ENCODE measurements at regions not wholly inside any gene's neighbourhood (a gene's known extent, or its start where the extent isn't known, plus 50 kb on each side); places are given as distances from the start of the nearest gene placed in this dataset.

DNA sequence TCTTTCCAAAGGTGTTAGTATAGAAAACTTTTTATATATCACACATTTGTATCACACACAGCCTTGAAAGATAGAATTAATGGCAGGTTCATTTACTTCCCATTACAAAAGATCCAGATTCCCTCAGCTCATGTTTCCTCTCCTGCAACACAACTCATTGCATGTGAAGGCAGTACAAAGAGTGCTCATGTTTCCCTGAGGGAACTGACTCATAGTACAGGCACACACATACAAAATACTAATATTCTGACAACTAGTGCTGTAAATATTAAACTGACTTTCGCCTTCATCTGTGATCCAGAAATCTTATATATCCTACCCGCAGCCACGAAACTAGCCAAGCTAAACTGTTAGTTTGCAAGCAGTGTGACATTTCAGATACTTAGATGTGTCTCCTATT lies 819.8 kb upstream of the PCDH7 start:
- no peak overlapping the region for H3K27ac ChIP-seq (ENCODE audit: low read depth, low read length)
- no peaks in the 10 kb centered on the region for H3K36me3 ChIP-seq (ENCODE audit: insufficient read depth, low read length)
- no peak overlapping the region for H3K4me3 ChIP-seq (ENCODE audit: insufficient read depth, low read length)
- no peaks in the 10 kb centered on the region for H4K20me1 ChIP-seq (ENCODE audit: insufficient read depth, low read length)
- no peaks in the 10 kb centered on the region for H3K79me2 ChIP-seq (ENCODE audit: insufficient read depth, low read length)
- H3K4me1 ChIP-seq (ENCODE audit: insufficient read depth, low read length): no peaks in the 10 kb centered on the region
- no peak overlapping the region for H3K4me2 ChIP-seq (ENCODE audit: insufficient read depth, low read length)
- no peaks in the 10 kb centered on the region for H3K9me3 ChIP-seq (ENCODE audit: low read depth, low read length)
- TF ChIP-seq, protein P1, sequence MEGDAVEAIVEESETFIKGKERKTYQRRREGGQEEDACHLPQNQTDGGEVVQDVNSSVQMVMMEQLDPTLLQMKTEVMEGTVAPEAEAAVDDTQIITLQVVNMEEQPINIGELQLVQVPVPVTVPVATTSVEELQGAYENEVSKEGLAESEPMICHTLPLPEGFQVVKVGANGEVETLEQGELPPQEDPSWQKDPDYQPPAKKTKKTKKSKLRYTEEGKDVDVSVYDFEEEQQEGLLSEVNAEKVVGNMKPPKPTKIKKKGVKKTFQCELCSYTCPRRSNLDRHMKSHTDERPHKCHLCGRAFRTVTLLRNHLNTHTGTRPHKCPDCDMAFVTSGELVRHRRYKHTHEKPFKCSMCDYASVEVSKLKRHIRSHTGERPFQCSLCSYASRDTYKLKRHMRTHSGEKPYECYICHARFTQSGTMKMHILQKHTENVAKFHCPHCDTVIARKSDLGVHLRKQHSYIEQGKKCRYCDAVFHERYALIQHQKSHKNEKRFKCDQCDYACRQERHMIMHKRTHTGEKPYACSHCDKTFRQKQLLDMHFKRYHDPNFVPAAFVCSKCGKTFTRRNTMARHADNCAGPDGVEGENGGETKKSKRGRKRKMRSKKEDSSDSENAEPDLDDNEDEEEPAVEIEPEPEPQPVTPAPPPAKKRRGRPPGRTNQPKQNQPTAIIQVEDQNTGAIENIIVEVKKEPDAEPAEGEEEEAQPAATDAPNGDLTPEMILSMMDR (IDR thresholded peaks at IDR 0.05; ENCODE audit: extremely low read depth, low read depth, low read length): no peak
- DNase-seq (ENCODE audit: insufficient read length, low spot score, missing footprints): no peak
- H2AFZ ChIP-seq (ENCODE audit: low read length): no peak overlapping the region
- H3K27me3 ChIP-seq (ENCODE audit: insufficient read depth, low read length): no peaks in the 10 kb centered on the region

GRCh38 chr4:29908276-29908675 lies 811.9 kb upstream of the PCDH7 start:
- no peak overlapping the region for H3K4me3 ChIP-seq (ENCODE audit: insufficient read depth, low read length)
- no peaks in the 10 kb centered on the region for H3K9me3 ChIP-seq (ENCODE audit: low read depth, low read length)
- no peaks in the 10 kb centered on the region for H3K4me1 ChIP-seq (ENCODE audit: insufficient read depth, low read length)
- no peak overlapping the region for H3K4me2 ChIP-seq (ENCODE audit: insufficient read depth, low read length)
- H4K20me1 ChIP-seq (ENCODE audit: insufficient read depth, low read length): no peaks in the 10 kb centered on the region
- DNase-seq (ENCODE audit: insufficient read length, low spot score, missing footprints): no peak
- H3K27ac ChIP-seq (ENCODE audit: low read depth, low read length): no peak overlapping the region
- no peaks in the 10 kb centered on the region for H3K27me3 ChIP-seq (ENCODE audit: insufficient read depth, low read length)
- H3K36me3 ChIP-seq (ENCODE audit: insufficient read depth, low read length): no peaks in the 10 kb centered on the region
- H3K79me2 ChIP-seq (ENCODE audit: insufficient read depth, low read length): no peaks in the 10 kb centered on the region
- TF ChIP-seq, protein P1 (IDR thresholded peaks at IDR 0.05; ENCODE audit: extremely low read depth, low read depth, low read length): no peak
- no peak overlapping the region for H2AFZ ChIP-seq (ENCODE audit: low read length)

DNA sequence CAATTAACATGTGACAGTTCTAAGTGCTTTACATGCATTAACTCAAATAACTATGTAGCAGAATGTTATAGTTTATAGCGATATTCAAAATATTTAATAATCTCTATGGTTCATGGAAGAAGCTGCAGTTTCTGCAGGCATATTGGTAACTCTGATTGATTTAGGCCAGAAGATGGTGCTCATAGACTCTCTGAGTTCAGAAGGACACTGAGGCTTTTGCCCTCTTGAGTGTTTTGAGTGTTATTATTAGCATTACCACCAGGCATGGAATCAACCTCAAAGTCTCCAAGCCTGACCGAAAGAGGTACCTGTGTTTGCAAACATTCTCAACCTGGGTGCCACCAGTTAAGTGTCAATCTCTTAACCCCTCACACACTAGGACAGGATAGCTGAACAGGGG lies 792.3 kb upstream of the PCDH7 start:
- H2AFZ ChIP-seq (ENCODE audit: low read length): no peak overlapping the region
- DNase-seq (ENCODE audit: insufficient read length, low spot score, missing footprints): no peak
- H3K4me1 ChIP-seq (ENCODE audit: insufficient read depth, low read length): no peaks in the 10 kb centered on the region
- H3K27ac ChIP-seq (ENCODE audit: low read depth, low read length): no peak overlapping the region
- H4K20me1 ChIP-seq (ENCODE audit: insufficient read depth, low read length): no peaks in the 10 kb centered on the region
- TF ChIP-seq, protein P1 (IDR thresholded peaks at IDR 0.05; ENCODE audit: extremely low read depth, low read depth, low read length): no peak
- no peak overlapping the region for H3K4me3 ChIP-seq (ENCODE audit: insufficient read depth, low read length)
- no peaks in the 10 kb centered on the region for H3K79me2 ChIP-seq (ENCODE audit: insufficient read depth, low read length)
- no peaks in the 10 kb centered on the region for H3K36me3 ChIP-seq (ENCODE audit: insufficient read depth, low read length)
- H3K4me2 ChIP-seq (ENCODE audit: insufficient read depth, low read length): no peak overlapping the region
- no peaks in the 10 kb centered on the region for H3K9me3 ChIP-seq (ENCODE audit: low read depth, low read length)
- no peaks in the 10 kb centered on the region for H3K27me3 ChIP-seq (ENCODE audit: insufficient read depth, low read length)

DNA sequence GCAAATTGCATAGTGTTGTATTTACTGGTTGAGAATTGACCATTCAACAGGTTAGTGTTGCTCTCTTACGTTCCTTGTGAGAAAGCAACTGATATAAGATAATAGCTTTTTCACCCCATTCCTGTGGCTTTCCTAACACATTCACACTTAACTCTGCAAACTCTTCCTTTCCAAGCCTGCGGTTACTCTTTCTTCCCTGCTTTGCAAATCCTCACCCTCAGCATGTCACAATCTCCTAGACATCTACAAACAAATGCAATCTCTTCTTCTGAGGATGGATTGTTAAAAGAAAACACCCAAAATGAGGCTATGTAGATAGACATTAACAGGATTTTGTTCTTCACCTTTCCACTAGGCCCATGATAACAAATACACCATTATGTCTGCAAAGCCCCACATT lies 771.7 kb upstream of the PCDH7 start:
- DNase-seq (ENCODE audit: insufficient read length, low spot score, missing footprints): no peak
- Histone ChIP-seq H4K20me1 (ENCODE audit: insufficient read depth, low read length) (no peaks in the 10 kb centered on the region), H3K79me2 (ENCODE audit: insufficient read depth, low read length) (no peaks in the 10 kb centered on the region), H3K4me1 (ENCODE audit: insufficient read depth, low read length) (no peaks in the 10 kb centered on the region), H3K27me3 (ENCODE audit: insufficient read depth, low read length) (no peaks in the 10 kb centered on the region), H3K4me2 (ENCODE audit: insufficient read depth, low read length) (no peak overlapping the region), H2AFZ (ENCODE audit: low read length) (no peak overlapping the region), H3K27ac (ENCODE audit: low read depth, low read length) (no peak overlapping the region), H3K36me3 (ENCODE audit: insufficient read depth, low read length) (no peaks in the 10 kb centered on the region), H3K9me3 (ENCODE audit: low read depth, low read length) (no peaks in the 10 kb centered on the region), H3K4me3 (ENCODE audit: insufficient read depth, low read length) (no peak overlapping the region)
- TF ChIP-seq, protein P1 (IDR thresholded peaks at IDR 0.05; ENCODE audit: extremely low read depth, low read depth, low read length): no peak
